Transverse colon (tissue), 4 donors: ENCODE measurements at regions not wholly inside any gene's neighbourhood (a gene's known extent, or its start where the extent isn't known, plus 50 kb on each side); places are given as distances from the start of the nearest gene placed in this dataset.

Experiments
- DNase-seq: peaks from one replicate; pipeline ENCODE4 v3.0.0-alpha.2; 2019
- H3K27ac ChIP-seq, 4 donors: fragments of 200-600 bp; sonication (generic); 2 replicates each; pipeline ENCODE4 v1.5.1; 2016 to 2018; ENCODE audit warnings: inconsistent platforms in 4 of 4
- H3K27me3 ChIP-seq: fragments of 200-600 bp; sonication (generic); 2 replicates; pipeline ENCODE4 v1.5.1; 2017; ENCODE audit warnings: inconsistent platforms
- H3K36me3 ChIP-seq, 4 donors: fragments of 200-600 bp; sonication (generic); 2 replicates each; pipeline ENCODE4 v1.5.1; 2017 to 2019; ENCODE audit warnings: inconsistent platforms in 4 of 4
- H3K4me1 ChIP-seq, 4 donors: fragments of 200-600 bp; sonication (generic); 2 replicates each; pipeline ENCODE4 v1.5.1; 2017 to 2020; ENCODE audit warnings: inconsistent platforms in 4 of 4
- H3K4me3 ChIP-seq, 4 donors: fragments of 200-600 bp; sonication (generic); 1 replicate in 1 of 4; 2 replicates in 3 of 4; pipeline versions ENCODE4 v1.5.1 to v1.6.1; 2017 to 2019; ENCODE audit warnings: inconsistent platforms in 4 of 4
- H3K9me3 ChIP-seq, 2 donors: fragments of 200-600 bp; sonication (generic); 2 replicates each; pipeline ENCODE4 v1.5.1; 2017 to 2019; ENCODE audit warnings: inconsistent platforms in 2 of 2
- EP300 ChIP-seq: sonication (generic); formaldehyde crosslinking; IDR thresholded peaks from one replicate; pipeline ENCODE4 v1.6.1; 2017; ENCODE audit warnings: antibody characterized with exemption, low read depth
- POLR2A ChIP-seq: fragments of 450-650 bp; IDR thresholded peaks from one replicate; pipeline ENCODE4 v1.6.1; 2016; ENCODE audit warnings: antibody characterized with exemption, mild to moderate bottlenecking, moderate library complexity
- POLR2AphosphoS5 ChIP-seq, 3 donors: sonication (generic); formaldehyde crosslinking; IDR thresholded peaks; one replicate each; pipeline ENCODE4 v1.6.1; 2016; ENCODE audit warnings: antibody characterized with exemption in 3 of 3
- WGBS, 2 donors: methylation state at CpG; one replicate each; pipeline ENCODE4 v1.1.5; 2018; ENCODE audit warnings: low coverage in 1 of 2; 5-methylcytosine and 5-hydroxymethylcytosine counted together
- in situ Hi-C, 4 donors: fragments of 200-750 bp; cut with MboI; loops; one replicate each; pipeline versions ENCODE4 v1.15.0 to v1.15.1; 2017; ENCODE audit warnings: low sequenced_read_pairs in 3 of 4, low pct_ligation_motif_present in 1 of 4, low pct_unique_long_range_greater_than_20kb in 1 of 4
- intact Hi-C: fragments of 100-400 bp; cut with DNase I; formaldehyde crosslinking; loops from one replicate; pipeline ENCODE4 v1.15.1; 2023; ENCODE audit warnings: low total_unique reads
- TF ChIP-seq, protein P1 (sequence below), 5 experiments: fragments of 200-600 bp in 3 of 5; fragments of 450-650 bp in 2 of 5; sonication (generic) in 3 of 5; IDR thresholded peaks; 1 replicate in 2 of 5; 2 replicates in 3 of 5; pipeline ENCODE4 v1.5.1; 2016 to 2017; ENCODE audit warnings: antibody characterized with exemption in 5 of 5, inconsistent platforms in 3 of 5, mild to moderate bottlenecking in 2 of 5, moderate library complexity in 1 of 5

- no peak overlapping the region for H3K27ac ChIP-seq
- TF ChIP-seq POLR2AphosphoS5 (IDR thresholded peaks at IDR 0.05) (no peak), EP300 (no peak), POLR2A (no peak)
- TF ChIP-seq, protein P1, sequence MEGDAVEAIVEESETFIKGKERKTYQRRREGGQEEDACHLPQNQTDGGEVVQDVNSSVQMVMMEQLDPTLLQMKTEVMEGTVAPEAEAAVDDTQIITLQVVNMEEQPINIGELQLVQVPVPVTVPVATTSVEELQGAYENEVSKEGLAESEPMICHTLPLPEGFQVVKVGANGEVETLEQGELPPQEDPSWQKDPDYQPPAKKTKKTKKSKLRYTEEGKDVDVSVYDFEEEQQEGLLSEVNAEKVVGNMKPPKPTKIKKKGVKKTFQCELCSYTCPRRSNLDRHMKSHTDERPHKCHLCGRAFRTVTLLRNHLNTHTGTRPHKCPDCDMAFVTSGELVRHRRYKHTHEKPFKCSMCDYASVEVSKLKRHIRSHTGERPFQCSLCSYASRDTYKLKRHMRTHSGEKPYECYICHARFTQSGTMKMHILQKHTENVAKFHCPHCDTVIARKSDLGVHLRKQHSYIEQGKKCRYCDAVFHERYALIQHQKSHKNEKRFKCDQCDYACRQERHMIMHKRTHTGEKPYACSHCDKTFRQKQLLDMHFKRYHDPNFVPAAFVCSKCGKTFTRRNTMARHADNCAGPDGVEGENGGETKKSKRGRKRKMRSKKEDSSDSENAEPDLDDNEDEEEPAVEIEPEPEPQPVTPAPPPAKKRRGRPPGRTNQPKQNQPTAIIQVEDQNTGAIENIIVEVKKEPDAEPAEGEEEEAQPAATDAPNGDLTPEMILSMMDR (IDR thresholded peaks at IDR 0.05), result no peak
- WGBS, 2 donors, result 79% methylated on average over 2 of the region's 2 CpGs
- intact Hi-C loops (no loop called here), in situ Hi-C loops (no loop called here)
- no peaks in the 10 kb centered on the region for H3K36me3 ChIP-seq
- H3K9me3 ChIP-seq, result no peaks in the 10 kb centered on the region
- no peak overlapping the region for H3K4me3 ChIP-seq
- no peaks in the 10 kb centered on the region for H3K27me3 ChIP-seq
- H3K4me1 ChIP-seq, result no peaks in the 10 kb centered on the region
- no peak for DNase-seq
These were observed 597.1 kb upstream of the ACVR2A start for GRCh38 chr2:147247749-147248148.

DNA sequence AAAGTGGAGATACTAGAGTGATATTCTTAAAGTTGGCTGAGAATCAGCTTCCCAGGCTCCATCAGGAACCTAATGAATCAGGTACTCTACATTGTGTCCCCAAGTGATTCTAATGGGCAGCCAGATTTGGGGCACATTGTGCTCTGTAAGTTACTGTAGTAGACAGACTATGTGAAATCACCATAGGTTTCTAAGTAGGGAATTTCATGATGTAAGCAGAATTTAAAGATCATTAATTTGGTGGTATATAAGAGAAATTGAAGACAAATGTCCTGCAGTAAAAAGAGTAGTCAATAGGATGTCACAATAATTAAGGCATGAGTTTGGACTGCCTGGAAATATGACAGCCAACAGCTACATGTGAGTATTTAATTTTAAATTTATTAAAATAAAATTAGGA lies 602.4 kb upstream of the ACVR2A start:
- in situ Hi-C loops, result no loop called here

GRCh38 chr2:147236601-147237000 lies 608.2 kb upstream of the ACVR2A start:
- no peak overlapping the region for H3K4me3 ChIP-seq
- in situ Hi-C loops, result no loop called here
- WGBS, 2 donors, result 77 to 79% methylated on average over 2 of the region's 2 CpGs
- no peak for DNase-seq
- no peak overlapping the region for H3K27ac ChIP-seq
- no peaks in the 10 kb centered on the region for H3K4me1 ChIP-seq
- no peaks in the 10 kb centered on the region for H3K36me3 ChIP-seq
- H3K9me3 ChIP-seq, result no peaks in the 10 kb centered on the region
- H3K27me3 ChIP-seq, result no peaks in the 10 kb centered on the region
- TF ChIP-seq, protein P1 (IDR thresholded peaks at IDR 0.05), result no peak
- TF ChIP-seq POLR2A (no peak), EP300 (no peak), POLR2AphosphoS5 (IDR thresholded peaks at IDR 0.05) (no peak)
- intact Hi-C loops, result no loop called here

More for the DNA sequence above, 602.4 kb upstream of the ACVR2A start:
- Histone ChIP-seq H3K4me1 (no peaks in the 10 kb centered on the region), H3K27ac (no peak overlapping the region), H3K9me3 (no peaks in the 10 kb centered on the region), H3K4me3 (no peak overlapping the region), H3K36me3 (no peaks in the 10 kb centered on the region), H3K27me3 (no peaks in the 10 kb centered on the region)
- intact Hi-C loops, result no loop called here
- DNase-seq, result no peak
- TF ChIP-seq POLR2A, result no peak
- TF ChIP-seq POLR2AphosphoS5 (IDR thresholded peaks at IDR 0.05), result no peak

GRCh38 chr2:147232225-147232669 lies 612.6 kb upstream of the ACVR2A start:
- no peak for TF ChIP-seq POLR2A
- no peak for TF ChIP-seq POLR2AphosphoS5 (IDR thresholded peaks at IDR 0.05)
- TF ChIP-seq, protein P1 (IDR thresholded peaks at IDR 0.05), result no peak
- TF ChIP-seq EP300, result no peak
- intact Hi-C loops (no loop called here), in situ Hi-C loops (no loop called here)
- Histone ChIP-seq H3K27me3 (no peaks in the 10 kb centered on the region), H3K36me3 (no peaks in the 10 kb centered on the region), H3K9me3 (no peaks in the 10 kb centered on the region), H3K4me3 (no peak overlapping the region), H3K4me1 (no peaks in the 10 kb centered on the region), H3K27ac (no peak overlapping the region)
- no peak for DNase-seq
- WGBS, 2 donors, result 84 to 93% methylated on average over 2 to 3 of the region's 3 CpGs

- DNase-seq, result no peak
- H3K4me3 ChIP-seq, result no peak overlapping the region
- in situ Hi-C loops, result no loop called here
- no peaks in the 10 kb centered on the region for H3K36me3 ChIP-seq
- H3K27ac ChIP-seq, result no peak overlapping the region
- no peaks in the 10 kb centered on the region for H3K27me3 ChIP-seq
- intact Hi-C loops, result no loop called here
- no peaks in the 10 kb centered on the region for H3K4me1 ChIP-seq
- 77% methylated on average over 2 of the region's 2 CpGs; no CpG with 5 or more reads in 1 of the 2 donors for WGBS, 2 donors
- TF ChIP-seq, protein P1 (IDR thresholded peaks at IDR 0.05), result no peak
- no peak for TF ChIP-seq EP300
- TF ChIP-seq POLR2A, result no peak
- H3K9me3 ChIP-seq, result no peaks in the 10 kb centered on the region
These were observed 613.2 kb upstream of the ACVR2A start for GRCh38 chr2:147231607-147232006.
